Mucosa of descending colon (tissue), 3 donors: ENCODE measurements at regions not wholly inside any gene's neighbourhood (a gene's known extent, or its start where the extent isn't known, plus 50 kb on each side); places are given as distances from the start of the nearest gene placed in this dataset.

Experiments
- ATAC-seq: fragments of 200-7000 bp; cut with Tn5 transposase; one replicate; pipeline ENCODE4 v1.9.1; 2020; ENCODE audit warnings: mild to moderate bottlenecking, moderate library complexity
- DNase-seq, 3 donors: peaks; one replicate each; pipeline ENCODE4 v3.0.0-alpha.2; 2020
- H3K36me3 ChIP-seq: fragments of 200-600 bp; one replicate; pipeline ENCODE4 v1.8.0; 2021; ENCODE audit warnings: low read depth, mild to moderate bottlenecking
- H3K4me1 ChIP-seq: fragments of 200-600 bp; one replicate; pipeline ENCODE4 v1.8.0; 2021; ENCODE audit warnings: low read depth, mild to moderate bottlenecking
- H3K4me3 ChIP-seq: fragments of 200-600 bp; one replicate; pipeline ENCODE4 v1.8.0; 2021; ENCODE audit warnings: mild to moderate bottlenecking
- H3K9me3 ChIP-seq: fragments of 200-600 bp; one replicate; pipeline ENCODE4 v1.8.0; 2021; ENCODE audit warnings: mild to moderate bottlenecking
- intact Hi-C, 2 donors: fragments of 100-400 bp; cut with DNase I in 1 of 2; cut with micrococcal nuclease in 1 of 2; formaldehyde crosslinking; loops; one replicate each; pipeline versions ENCODE4 v1.11.0 to v1.11.1; 2022; cut with DNase I, micrococcal nuclease
- TF ChIP-seq, protein P1 (sequence below): fragments of 200-600 bp; IDR thresholded peaks from one replicate; pipeline ENCODE4 v1.8.0; 2022; ENCODE audit warnings: antibody characterized with exemption, mild to moderate bottlenecking
- donor health status: DM: no; HTN: no; CAD: no; lungs with moderate emphysema.
- donor health status: DM: no; HTN: no; CAD: no.
- donor health status: DM: no; HTN: yes; CAD: no.

DNA sequence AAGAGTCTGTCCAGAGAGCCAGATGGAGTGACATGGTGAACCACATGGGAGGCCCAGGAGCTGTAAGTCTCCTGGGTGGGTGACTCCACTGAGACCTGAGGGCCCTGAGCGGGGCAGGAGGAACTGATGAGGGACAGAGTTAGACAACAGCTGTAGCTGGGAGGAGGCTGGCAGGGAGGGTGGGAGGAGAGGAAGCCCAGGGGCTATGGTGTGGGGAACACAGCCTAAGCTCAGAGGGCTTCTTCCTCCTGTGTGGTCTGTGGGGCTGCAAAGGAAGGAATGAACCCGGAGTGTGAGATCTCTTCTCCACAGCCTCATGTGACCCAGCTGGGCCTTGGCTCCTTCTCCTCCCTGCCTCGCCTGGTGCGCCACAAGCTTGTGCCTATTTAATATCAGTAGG is 395.6 kb upstream of the HS6ST1 start:
- Histone ChIP-seq H3K4me3 (no peak overlapping the region), H3K36me3 (no peaks in the 10 kb centered on the region), H3K4me1 (no peaks in the 10 kb centered on the region), H3K9me3 (peaks cover 1% of the 10 kb centered on the region)
- DNase-seq = no peak
- intact Hi-C loops = no loop called here
- peak; percentile 17 for ATAC-seq
- TF ChIP-seq, protein P1, sequence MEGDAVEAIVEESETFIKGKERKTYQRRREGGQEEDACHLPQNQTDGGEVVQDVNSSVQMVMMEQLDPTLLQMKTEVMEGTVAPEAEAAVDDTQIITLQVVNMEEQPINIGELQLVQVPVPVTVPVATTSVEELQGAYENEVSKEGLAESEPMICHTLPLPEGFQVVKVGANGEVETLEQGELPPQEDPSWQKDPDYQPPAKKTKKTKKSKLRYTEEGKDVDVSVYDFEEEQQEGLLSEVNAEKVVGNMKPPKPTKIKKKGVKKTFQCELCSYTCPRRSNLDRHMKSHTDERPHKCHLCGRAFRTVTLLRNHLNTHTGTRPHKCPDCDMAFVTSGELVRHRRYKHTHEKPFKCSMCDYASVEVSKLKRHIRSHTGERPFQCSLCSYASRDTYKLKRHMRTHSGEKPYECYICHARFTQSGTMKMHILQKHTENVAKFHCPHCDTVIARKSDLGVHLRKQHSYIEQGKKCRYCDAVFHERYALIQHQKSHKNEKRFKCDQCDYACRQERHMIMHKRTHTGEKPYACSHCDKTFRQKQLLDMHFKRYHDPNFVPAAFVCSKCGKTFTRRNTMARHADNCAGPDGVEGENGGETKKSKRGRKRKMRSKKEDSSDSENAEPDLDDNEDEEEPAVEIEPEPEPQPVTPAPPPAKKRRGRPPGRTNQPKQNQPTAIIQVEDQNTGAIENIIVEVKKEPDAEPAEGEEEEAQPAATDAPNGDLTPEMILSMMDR = no peak

DNA sequence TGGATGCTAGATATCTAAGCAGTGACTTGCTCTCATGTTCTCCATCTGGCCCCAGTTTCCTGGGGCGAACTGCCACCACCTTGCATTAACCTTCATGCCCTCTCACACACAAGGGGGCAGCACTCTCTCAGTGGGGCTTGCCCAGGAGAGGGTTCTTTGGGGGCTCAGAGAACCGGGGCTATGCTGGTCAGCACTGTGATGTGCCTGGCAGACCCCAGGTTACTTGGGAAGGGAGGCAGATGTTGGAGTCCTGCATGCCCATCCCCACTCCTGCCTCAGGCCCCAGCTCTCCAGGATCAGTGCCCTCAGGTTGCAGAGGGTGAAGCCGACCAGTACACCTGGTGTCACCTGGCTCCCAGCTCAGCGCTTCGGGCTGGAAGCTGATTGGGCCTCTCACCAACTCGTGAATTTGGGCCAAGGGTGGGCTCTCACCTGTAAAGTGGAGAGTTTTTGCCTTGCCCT is 396.2 kb upstream of the HS6ST1 start:
- intact Hi-C loops = no loop called here
- H3K4me1 ChIP-seq = no peaks in the 10 kb centered on the region
- H3K36me3 ChIP-seq = no peaks in the 10 kb centered on the region
- TF ChIP-seq, protein P1 = no peak
- H3K4me3 ChIP-seq = no peak overlapping the region
- no peaks in the 10 kb centered on the region for H3K9me3 ChIP-seq
- DNase-seq (no peak), ATAC-seq (no peak)

DNA sequence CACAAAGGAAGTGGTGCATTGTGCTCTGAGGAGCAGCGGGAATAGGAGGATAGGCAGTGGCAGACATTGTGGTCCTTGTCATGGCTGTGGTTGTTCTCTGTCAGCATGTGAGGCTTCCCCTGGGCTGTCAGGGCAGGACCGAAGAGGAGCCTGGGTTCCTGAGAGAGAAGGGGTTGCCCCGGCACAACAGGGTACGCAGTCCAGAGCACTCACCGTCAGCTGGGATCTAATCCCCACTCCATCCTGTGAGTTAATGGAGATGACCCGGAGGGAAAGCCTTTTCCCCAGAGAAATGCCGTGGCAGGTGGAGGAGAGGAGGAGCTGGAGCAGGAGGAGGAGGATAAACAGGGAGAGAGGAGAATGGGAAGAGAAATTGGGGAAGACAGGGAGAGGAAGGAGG is 396.7 kb upstream of the HS6ST1 start:
- DNase-seq (no peak), ATAC-seq (no peak)
- TF ChIP-seq, protein P1 = no peak
- no peaks in the 10 kb centered on the region for H3K36me3 ChIP-seq
- H3K4me3 ChIP-seq = no peak overlapping the region
- H3K9me3 ChIP-seq = no peaks in the 10 kb centered on the region
- intact Hi-C loops = no loop called here
- H3K4me1 ChIP-seq = no peaks in the 10 kb centered on the region

DNA sequence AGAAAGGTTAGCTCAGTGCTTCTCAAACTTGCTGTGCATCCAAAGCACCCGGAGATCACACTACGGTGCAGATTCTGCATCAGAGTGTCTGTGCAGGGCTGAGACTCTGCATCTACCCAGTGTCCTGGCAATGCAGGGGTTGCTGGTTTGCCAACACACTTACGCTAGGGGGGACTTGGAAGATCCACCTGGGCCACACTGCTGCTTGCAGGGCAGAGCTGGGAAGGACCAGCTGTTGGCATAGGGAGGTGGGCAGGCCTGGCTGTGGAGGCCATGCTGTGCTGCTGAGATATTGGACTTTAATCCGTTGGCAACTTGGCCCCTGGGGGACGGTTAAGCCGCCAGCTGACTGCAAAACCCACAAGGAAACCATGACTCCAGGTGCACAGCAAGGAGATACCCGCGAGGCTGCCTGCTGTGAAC is 397.6 kb upstream of the HS6ST1 start:
- TF ChIP-seq, protein P1 = no peak
- DNase-seq (no peak), ATAC-seq (no peak)
- H3K9me3 ChIP-seq = no peaks in the 10 kb centered on the region
- no peaks in the 10 kb centered on the region for H3K36me3 ChIP-seq
- intact Hi-C loops = no loop called here
- no peak overlapping the region for H3K4me3 ChIP-seq
- H3K4me1 ChIP-seq = no peaks in the 10 kb centered on the region

DNA sequence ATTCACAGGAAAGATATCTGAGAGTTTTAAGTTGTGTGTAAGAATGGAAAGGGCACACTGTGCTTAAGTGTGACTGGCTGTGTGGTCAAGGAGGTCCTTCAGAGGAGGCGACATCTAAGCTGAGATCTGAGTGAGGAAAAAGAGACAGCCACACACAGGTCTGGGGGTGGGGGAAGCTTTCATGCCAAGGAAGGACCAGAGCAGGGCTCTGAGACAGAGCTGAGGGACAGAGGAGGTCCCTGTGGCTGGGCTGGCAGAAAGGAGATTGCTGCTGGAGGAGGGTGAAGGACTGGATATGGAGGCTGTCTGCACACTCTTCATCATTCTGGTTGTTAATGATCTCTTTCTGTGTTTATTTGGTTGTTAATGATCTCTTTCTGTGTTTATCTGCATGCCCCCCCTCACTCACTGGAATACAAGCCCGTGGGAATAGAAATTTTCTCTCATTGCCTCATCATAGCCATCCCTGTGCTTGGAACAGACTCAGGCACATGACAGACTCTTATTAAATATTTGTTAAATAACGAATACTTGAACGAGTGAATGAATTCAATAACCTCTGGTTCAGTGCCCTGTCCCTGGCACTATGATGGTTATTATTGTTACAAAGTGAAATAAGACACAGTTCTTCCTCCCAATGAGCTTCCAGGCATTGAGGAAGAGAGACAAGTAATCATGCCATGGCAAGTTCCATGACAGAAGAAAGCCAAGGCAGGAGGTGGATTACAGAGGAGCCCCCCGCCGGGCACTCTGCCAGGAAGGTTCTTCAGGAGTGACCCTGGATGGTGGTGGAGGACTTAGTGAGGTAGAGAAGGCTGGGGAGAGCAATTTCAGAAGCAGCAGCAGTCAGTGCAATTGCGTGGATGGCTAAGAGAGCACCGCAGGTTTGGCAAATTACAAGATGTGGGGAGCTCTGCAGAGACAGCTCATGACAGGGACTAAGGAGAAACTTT is 399.4 kb upstream of the HS6ST1 start:
- TF ChIP-seq, protein P1 = no peak
- Histone ChIP-seq H3K4me3 (no peak overlapping the region), H3K9me3 (no peaks in the 10 kb centered on the region), H3K36me3 (no peaks in the 10 kb centered on the region), H3K4me1 (no peaks in the 10 kb centered on the region)
- DNase-seq = no peak
- intact Hi-C loops = no loop called here
- no peak for ATAC-seq
